Fibroblast of the aortic adventitia (primary cell): ENCODE measurements at regions not wholly inside any gene's neighbourhood (a gene's known extent, or its start where the extent isn't known, plus 50 kb on each side); places are given as distances from the start of the nearest gene placed in this dataset.

Experiments
- DNase-seq: peaks from one replicate; pipeline ENCODE4 v3.0.0-alpha.2; 2010; ENCODE audit warnings: low read depth
- H3K4me3 ChIP-seq: 2 replicates; pipeline ENCODE4 v1.5.1; 2011; ENCODE audit warnings: low read depth, mild to moderate bottlenecking, control low read depth, low read length, moderate library complexity
- TF ChIP-seq, protein P1 (sequence below): IDR thresholded peaks from 2 replicates; pipeline ENCODE4 v1.5.1; 2011; ENCODE audit warnings: mild to moderate bottlenecking, low read length, control low read depth, inconsistent platforms; ENCODE audit not compliant: insufficient read depth

DNA sequence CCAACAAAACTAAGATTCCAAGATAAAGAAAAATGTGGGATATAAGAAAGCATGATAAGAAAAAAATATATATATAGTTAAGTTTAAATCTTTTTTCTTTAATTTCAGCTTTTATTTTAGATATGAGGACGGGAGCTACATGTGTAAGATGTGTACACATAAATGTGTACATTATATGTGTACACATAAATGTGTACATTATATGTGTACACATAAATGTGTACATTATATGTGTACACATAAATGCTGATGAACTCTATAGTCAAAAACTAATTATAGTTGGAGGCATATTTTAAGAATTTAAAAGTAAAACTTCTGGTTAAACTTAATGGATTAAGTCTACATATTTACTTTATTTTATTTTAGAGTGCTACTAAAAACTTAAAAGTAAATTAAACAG lies 123.6 kb downstream of the BTG1 start:
- TF ChIP-seq, protein P1, sequence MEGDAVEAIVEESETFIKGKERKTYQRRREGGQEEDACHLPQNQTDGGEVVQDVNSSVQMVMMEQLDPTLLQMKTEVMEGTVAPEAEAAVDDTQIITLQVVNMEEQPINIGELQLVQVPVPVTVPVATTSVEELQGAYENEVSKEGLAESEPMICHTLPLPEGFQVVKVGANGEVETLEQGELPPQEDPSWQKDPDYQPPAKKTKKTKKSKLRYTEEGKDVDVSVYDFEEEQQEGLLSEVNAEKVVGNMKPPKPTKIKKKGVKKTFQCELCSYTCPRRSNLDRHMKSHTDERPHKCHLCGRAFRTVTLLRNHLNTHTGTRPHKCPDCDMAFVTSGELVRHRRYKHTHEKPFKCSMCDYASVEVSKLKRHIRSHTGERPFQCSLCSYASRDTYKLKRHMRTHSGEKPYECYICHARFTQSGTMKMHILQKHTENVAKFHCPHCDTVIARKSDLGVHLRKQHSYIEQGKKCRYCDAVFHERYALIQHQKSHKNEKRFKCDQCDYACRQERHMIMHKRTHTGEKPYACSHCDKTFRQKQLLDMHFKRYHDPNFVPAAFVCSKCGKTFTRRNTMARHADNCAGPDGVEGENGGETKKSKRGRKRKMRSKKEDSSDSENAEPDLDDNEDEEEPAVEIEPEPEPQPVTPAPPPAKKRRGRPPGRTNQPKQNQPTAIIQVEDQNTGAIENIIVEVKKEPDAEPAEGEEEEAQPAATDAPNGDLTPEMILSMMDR, result no peak
- H3K4me3 ChIP-seq, result no peak overlapping the region
- DNase-seq, result no peak

DNA sequence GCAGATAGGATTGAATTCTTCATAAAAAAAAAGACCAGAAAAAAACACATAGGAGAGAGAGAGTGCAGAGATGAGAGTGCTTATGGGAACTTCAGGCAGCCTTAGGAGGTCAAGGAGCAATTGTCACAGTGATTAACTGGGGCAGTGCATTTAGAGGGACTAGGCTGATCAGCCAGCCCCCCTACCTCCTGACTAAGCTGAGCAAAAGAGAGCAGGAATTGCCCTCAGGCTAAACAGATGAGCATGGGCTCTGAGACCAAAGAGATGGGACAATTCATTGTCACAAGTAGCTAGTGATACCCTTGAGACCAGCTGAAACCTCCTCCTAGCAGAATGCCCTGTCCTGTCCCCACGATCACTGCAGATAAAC lies 124.0 kb downstream of the BTG1 start:
- TF ChIP-seq, protein P1, result no peak
- H3K4me3 ChIP-seq, result no peak overlapping the region
- no peak for DNase-seq

DNA sequence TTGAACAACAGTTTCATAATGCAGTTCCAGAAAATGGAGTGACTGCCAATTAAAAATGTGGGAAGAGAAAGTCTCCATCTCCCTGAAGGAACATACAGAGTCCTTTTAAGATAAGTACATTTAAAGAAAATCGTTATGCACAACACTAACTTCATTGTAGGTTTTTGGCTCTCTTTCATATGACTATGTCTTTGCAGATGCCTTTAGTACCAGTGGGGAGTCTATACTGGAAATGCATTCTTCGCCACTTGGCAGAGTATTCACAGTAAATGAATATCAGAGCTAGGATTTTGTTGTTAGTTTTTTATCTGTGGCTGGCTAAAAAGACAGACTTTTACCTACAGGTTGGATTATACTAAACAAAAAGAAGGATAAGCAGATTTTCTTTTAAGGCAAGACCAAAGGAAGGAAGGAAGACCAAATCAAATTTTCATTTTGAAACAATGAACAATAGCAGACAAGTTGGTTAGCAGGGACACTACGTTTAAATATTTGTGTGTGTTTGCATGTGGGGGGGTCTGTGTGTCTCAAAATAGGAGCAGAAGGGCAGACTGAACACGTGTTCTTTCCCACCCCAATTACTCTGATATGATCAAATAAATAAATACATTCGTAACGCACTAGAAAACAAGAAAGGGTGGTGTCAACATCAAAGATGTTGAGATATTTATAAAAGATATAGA lies 124.5 kb downstream of the BTG1 start:
- no peak overlapping the region for H3K4me3 ChIP-seq
- TF ChIP-seq, protein P1, result no peak

DNA sequence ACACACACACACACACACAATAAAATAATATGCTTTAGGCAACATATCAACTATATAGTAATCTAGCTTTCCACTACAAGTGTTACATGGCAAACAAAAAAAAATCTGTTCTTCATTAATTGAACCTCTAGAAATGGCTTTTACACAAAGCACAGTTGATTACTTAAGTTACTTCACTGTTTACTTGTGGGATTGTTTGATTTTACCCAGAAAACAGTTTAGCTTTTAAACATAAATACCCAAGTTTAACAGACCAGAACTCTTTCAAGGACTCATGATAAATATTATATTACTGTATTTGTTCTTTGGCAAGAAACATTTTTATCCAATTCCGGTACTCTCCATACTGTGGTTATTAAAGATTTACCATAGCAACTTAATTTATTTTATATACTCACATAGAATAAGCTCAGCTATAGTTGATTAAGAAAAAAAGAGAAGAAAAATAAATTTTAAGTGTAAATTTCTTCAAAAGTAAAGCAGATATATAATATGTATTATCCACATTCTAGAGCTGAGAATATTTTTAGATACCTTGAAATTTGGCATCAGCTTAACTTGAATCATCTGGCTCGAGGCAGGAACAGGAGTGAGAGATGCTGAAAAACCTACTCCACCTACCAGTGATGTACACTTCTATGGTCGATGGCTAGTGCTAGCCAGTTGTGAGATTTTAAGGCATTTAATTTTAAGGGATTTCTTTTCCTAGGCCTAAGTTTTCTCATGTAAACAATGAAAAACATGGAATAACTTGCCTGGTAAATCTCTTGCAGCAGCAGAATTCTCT lies 126.0 kb downstream of the BTG1 start:
- TF ChIP-seq, protein P1, result no peak

More for the DNA sequence above, 124.5 kb downstream of the BTG1 start:
- peak; percentile 28 for DNase-seq

DNA sequence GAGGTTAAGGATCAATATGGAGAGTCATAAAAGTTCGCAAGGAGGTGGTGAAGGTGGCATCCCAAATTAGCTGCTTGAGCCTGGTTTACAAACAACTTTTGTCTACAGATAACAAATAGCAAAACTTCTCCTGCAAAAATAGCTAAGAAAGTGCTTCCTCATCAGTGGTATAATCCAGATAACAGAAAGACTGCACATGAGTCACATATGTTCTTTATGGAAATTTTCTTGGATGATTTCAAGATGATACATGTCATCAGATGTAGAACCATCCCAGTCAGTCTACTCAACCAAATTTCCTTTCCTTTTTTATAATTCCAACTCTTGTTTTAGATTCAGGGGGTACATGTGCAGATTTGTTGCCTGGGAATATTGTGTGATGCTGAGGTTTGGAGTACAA lies 133.0 kb downstream of the BTG1 start:
- no peak overlapping the region for H3K4me3 ChIP-seq
- TF ChIP-seq, protein P1, result no peak
- no peak for DNase-seq

More for the DNA sequence above, 126.0 kb downstream of the BTG1 start:
- no peak for DNase-seq
- no peak overlapping the region for H3K4me3 ChIP-seq

DNA sequence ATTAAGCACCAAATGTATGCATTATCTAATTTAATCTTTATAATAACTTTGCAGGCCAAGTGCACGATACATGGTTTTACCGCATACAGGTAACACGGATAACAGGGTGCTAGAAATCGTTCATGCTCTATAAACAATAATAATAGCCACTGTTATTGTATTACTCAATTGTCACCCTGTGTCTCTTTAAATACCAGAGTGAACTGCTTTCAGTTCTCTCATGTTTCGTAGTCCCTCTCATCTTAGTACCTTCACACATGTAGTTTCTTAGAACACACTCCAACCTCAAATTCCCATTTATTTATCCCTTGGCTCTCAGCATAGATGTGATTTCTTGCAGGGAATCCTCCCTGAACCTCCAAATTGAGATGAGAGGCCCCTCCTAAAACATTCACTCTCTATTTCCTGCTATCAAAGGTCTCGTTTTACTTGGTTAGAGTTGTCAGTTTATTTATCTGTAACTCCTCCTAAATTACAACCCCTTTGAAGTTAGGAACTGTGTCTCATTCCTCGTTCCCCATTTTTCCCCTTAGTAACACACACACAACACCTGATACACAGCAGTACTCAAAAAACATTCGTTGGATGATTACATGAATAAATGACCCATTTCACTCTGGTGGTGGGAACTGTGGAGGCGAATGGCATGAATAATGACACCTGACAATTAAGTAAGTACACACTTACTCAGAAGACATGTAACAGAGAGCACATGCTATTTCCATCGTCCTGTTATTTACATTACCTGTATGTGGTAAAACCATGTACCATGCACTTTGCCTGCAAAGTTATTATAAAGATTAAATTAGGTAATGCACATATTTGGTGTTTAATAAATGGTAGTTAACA lies 134.6 kb downstream of the BTG1 start:
- no peak for DNase-seq
- TF ChIP-seq, protein P1, result no peak
- H3K4me3 ChIP-seq, result no peak overlapping the region
